ENCODE measurements at regions not wholly inside any gene's neighbourhood (a gene's known extent, or its start where the extent isn't known, plus 50 kb on each side); places are given as distances from the start of the nearest gene placed in this dataset.

GRCh38 chr3:117144853-117145252 is 435.3 kb downstream of the TUSC7 start:
- ATAC-seq, result no peak
- H3K79me2 ChIP-seq (ENCODE audit: low read length), result no peaks in the 10 kb centered on the region
- H3K4me2 ChIP-seq (ENCODE audit: low read length), result no peak overlapping the region
- POLR2A ChIA-PET (ENCODE audit: unreplicated experiment), result no interaction called here
- no peak for TF ChIP-seq EZH2phosphoT487 (IDR thresholded peaks at IDR 0.05; ENCODE audit: borderline replicate concordance, low read length)
- TF ChIP-seq EZH2 (IDR thresholded peaks at IDR 0.05; ENCODE audit: low read length, unreplicated experiment), result no peak
- TF ChIP-seq CTCF (conservative IDR thresholded peaks at IDR 0.05; ENCODE audit: low read depth, low read length), result no peak
- H3K9me2 ChIP-seq (replicated peaks; ENCODE audit: low read length), result no peaks in the 10 kb centered on the region
- no TSS peak for BruUV-seq (replicated peaks)
- no peak for DNase-seq
- no peaks in the 10 kb centered on the region for H3K27me3 ChIP-seq (ENCODE audit: low read length)
- H4K20me1 ChIP-seq (ENCODE audit: low read length), result no peaks in the 10 kb centered on the region
- no peaks in the 10 kb centered on the region for H3F3A ChIP-seq (ENCODE audit: low read length, unreplicated experiment)
- no peaks in the 10 kb centered on the region for H3K4me1 ChIP-seq (ENCODE audit: insufficient read depth, low read length)
- peaks cover 29% of the 10 kb centered on the region for H3K9me3 ChIP-seq (ENCODE audit: low read length)
- H3K9ac ChIP-seq (ENCODE audit: low read length), result no peak overlapping the region
- H3K36me3 ChIP-seq (ENCODE audit: low read depth, low read length), result no peaks in the 10 kb centered on the region
- no peak overlapping the region for H2AFZ ChIP-seq (ENCODE audit: low read length)
- CTCF ChIA-PET, result no interaction called here
- no peak overlapping the region for H3K4me3 ChIP-seq (ENCODE audit: low read length)
- intact Hi-C loops (cut with micrococcal nuclease), result no loop called here
- no peak overlapping the region for H3K27ac ChIP-seq (ENCODE audit: low read length)

- H3F3A ChIP-seq (ENCODE audit: low read length, unreplicated experiment), result no peaks in the 10 kb centered on the region
Measured at GRCh38 chr3:117145677-117146076, 436.1 kb downstream of the TUSC7 start.

GRCh38 chr3:117146571-117146970 is 437.0 kb downstream of the TUSC7 start:
- TF ChIP-seq EZH2 (IDR thresholded peaks at IDR 0.05; ENCODE audit: low read length, unreplicated experiment) (no peak), CTCF (conservative IDR thresholded peaks at IDR 0.05; ENCODE audit: low read depth, low read length) (no peak), EZH2phosphoT487 (IDR thresholded peaks at IDR 0.05; ENCODE audit: borderline replicate concordance, low read length) (no peak)
- Histone ChIP-seq H3K9me3 (ENCODE audit: low read length) (peaks cover 31% of the 10 kb centered on the region; the same call in 1 of the 2 replicates), H3K36me3 (ENCODE audit: low read depth, low read length) (no peaks in the 10 kb centered on the region), H3F3A (ENCODE audit: low read length, unreplicated experiment) (no peaks in the 10 kb centered on the region), H3K9me2 (replicated peaks; ENCODE audit: low read length) (no peaks in the 10 kb centered on the region), H4K20me1 (ENCODE audit: low read length) (no peaks in the 10 kb centered on the region), H3K79me2 (ENCODE audit: low read length) (no peaks in the 10 kb centered on the region), H3K9ac (ENCODE audit: low read length) (no peak overlapping the region), H3K4me1 (ENCODE audit: insufficient read depth, low read length) (no peaks in the 10 kb centered on the region), H3K27me3 (ENCODE audit: low read length) (no peaks in the 10 kb centered on the region), H3K4me3 (ENCODE audit: low read length) (no peak overlapping the region), H2AFZ (ENCODE audit: low read length) (no peak overlapping the region), H3K27ac (ENCODE audit: low read length) (no peak overlapping the region), H3K4me2 (ENCODE audit: low read length) (no peak overlapping the region)
- DNase-seq (no peak), ATAC-seq (no peak)
- intact Hi-C loops (cut with micrococcal nuclease), result no loop called here
- no TSS peak for BruUV-seq (replicated peaks)
- POLR2A ChIA-PET (ENCODE audit: unreplicated experiment), result no interaction called here
- CTCF ChIA-PET, result no interaction called here

More at GRCh38 chr3:117145677-117146076, 436.1 kb downstream of the TUSC7 start:
- Histone ChIP-seq H3K27ac (ENCODE audit: low read length) (no peak overlapping the region), H3K79me2 (ENCODE audit: low read length) (no peaks in the 10 kb centered on the region), H4K20me1 (ENCODE audit: low read length) (no peaks in the 10 kb centered on the region), H3K9me3 (ENCODE audit: low read length) (peaks cover 32% of the 10 kb centered on the region; the same call in 1 of the 2 replicates), H3K4me3 (ENCODE audit: low read length) (no peak overlapping the region), H3K27me3 (ENCODE audit: low read length) (no peaks in the 10 kb centered on the region), H3K36me3 (ENCODE audit: low read depth, low read length) (no peaks in the 10 kb centered on the region), H3K9ac (ENCODE audit: low read length) (no peak overlapping the region), H3K4me1 (ENCODE audit: insufficient read depth, low read length) (no peaks in the 10 kb centered on the region), H3K9me2 (replicated peaks; ENCODE audit: low read length) (no peaks in the 10 kb centered on the region), H3K4me2 (ENCODE audit: low read length) (no peak overlapping the region), H2AFZ (ENCODE audit: low read length) (no peak overlapping the region)
- DNase-seq (no peak), ATAC-seq (no peak)
- intact Hi-C loops (cut with micrococcal nuclease), result no loop called here
- CTCF ChIA-PET, result no interaction called here
- BruUV-seq (replicated peaks), result no TSS peak
- POLR2A ChIA-PET (ENCODE audit: unreplicated experiment), result no interaction called here
- TF ChIP-seq CTCF (conservative IDR thresholded peaks at IDR 0.05; ENCODE audit: low read depth, low read length), result no peak
- TF ChIP-seq EZH2phosphoT487 (IDR thresholded peaks at IDR 0.05; ENCODE audit: borderline replicate concordance, low read length), result no peak
- no peak for TF ChIP-seq EZH2 (IDR thresholded peaks at IDR 0.05; ENCODE audit: low read length, unreplicated experiment)

Measured in PC-3 (cell line).